Activated naive CD8-positive, alpha-beta T cell treated with anti-CD3 and anti-CD28 coated beads, Interleukin-2, amount 50 U/mL, for 24 hours (primary cell): ENCODE measurements at regions not wholly inside any gene's neighbourhood (a gene's known extent, or its start where the extent isn't known, plus 50 kb on each side); places are given as distances from the start of the nearest gene placed in this dataset.

Experiments
- ATAC-seq: fragments of 150-1000 bp; cut with Tn5 transposase; one replicate; pipeline ENCODE4 v1.10.0; 2021
- DNase-seq: peaks from one replicate; pipeline ENCODE4 v3.0.0; 2021
- H3K27ac Mint-ChIP-seq: one replicate; pipeline ENCODE4 v1.8.0; 2021; ENCODE audit warnings: mild to moderate bottlenecking, mixed read lengths
- H3K27me3 Mint-ChIP-seq: one replicate; pipeline ENCODE4 v1.8.0; 2021; ENCODE audit warnings: mixed read lengths
- H3K36me3 Mint-ChIP-seq: one replicate; pipeline ENCODE4 v1.8.0; 2021; ENCODE audit warnings: low read depth, mixed read lengths
- H3K4me1 Mint-ChIP-seq: one replicate; pipeline ENCODE4 v1.8.0; 2021; ENCODE audit warnings: mixed read lengths
- H3K4me3 Mint-ChIP-seq: one replicate; pipeline ENCODE4 v1.8.0; 2021; ENCODE audit warnings: mild to moderate bottlenecking, moderate library complexity, mixed read lengths
- H3K9me3 Mint-ChIP-seq: one replicate; pipeline ENCODE4 v1.8.0; 2021; ENCODE audit warnings: mixed read lengths

- no peaks in the 10 kb centered on the region for H3K9me3 Mint-ChIP-seq
- H3K27me3 Mint-ChIP-seq, result peaks cover 16% of the 10 kb centered on the region
- no peak overlapping the region for H3K4me3 Mint-ChIP-seq
- H3K27ac Mint-ChIP-seq, result no peak overlapping the region
- DNase-seq (no peak), ATAC-seq (no peak)
- no peaks in the 10 kb centered on the region for H3K36me3 Mint-ChIP-seq
- peaks cover 17% of the 10 kb centered on the region for H3K4me1 Mint-ChIP-seq
Measured at GRCh38 chr13:33633701-33634545, 184.0 kb upstream of the RFC3 start.

- ATAC-seq, result no peak
Measured at GRCh38 chr13:33634546-33634982, 183.4 kb upstream of the RFC3 start.

GRCh38 chr13:33636243-33636642 is 181.7 kb upstream of the RFC3 start:
- DNase-seq (no peak), ATAC-seq (no peak)
- Mint-ChIP-seq H3K27me3 (peaks cover 7% of the 10 kb centered on the region), H3K4me3 (no peak overlapping the region), H3K36me3 (no peaks in the 10 kb centered on the region), H3K9me3 (no peaks in the 10 kb centered on the region), H3K4me1 (peaks cover 41% of the 10 kb centered on the region), H3K27ac (no peak overlapping the region)

More at GRCh38 chr13:33634546-33634982, 183.4 kb upstream of the RFC3 start:
- H3K9me3 Mint-ChIP-seq, result no peaks in the 10 kb centered on the region
- H3K4me3 Mint-ChIP-seq, result no peak overlapping the region
- no peak overlapping the region for H3K27ac Mint-ChIP-seq
- peaks cover 16% of the 10 kb centered on the region for H3K27me3 Mint-ChIP-seq
- peaks cover 24% of the 10 kb centered on the region for H3K4me1 Mint-ChIP-seq
- no peak for DNase-seq
- no peaks in the 10 kb centered on the region for H3K36me3 Mint-ChIP-seq

- peaks cover 7% of the 10 kb centered on the region for H3K27me3 Mint-ChIP-seq
Measured at GRCh38 chr13:33636955-33637670, 180.8 kb upstream of the RFC3 start.

GRCh38 chr13:33637978-33638743 is 179.8 kb upstream of the RFC3 start:
- H3K4me3 Mint-ChIP-seq, result no peak overlapping the region
- H3K36me3 Mint-ChIP-seq, result no peaks in the 10 kb centered on the region
- H3K27me3 Mint-ChIP-seq, result peaks cover 6% of the 10 kb centered on the region
- H3K4me1 Mint-ChIP-seq, result peaks cover 42% of the 10 kb centered on the region
- H3K27ac Mint-ChIP-seq, result no peak overlapping the region
- DNase-seq, result no peak
- no peak for ATAC-seq
- no peaks in the 10 kb centered on the region for H3K9me3 Mint-ChIP-seq

More at GRCh38 chr13:33636955-33637670, 180.8 kb upstream of the RFC3 start:
- peak; percentile 38 for ATAC-seq
- Mint-ChIP-seq H3K4me1 (peaks cover 42% of the 10 kb centered on the region), H3K4me3 (no peak overlapping the region), H3K36me3 (no peaks in the 10 kb centered on the region), H3K27ac (peak overlapping the region; percentile 34), H3K9me3 (no peaks in the 10 kb centered on the region)
- DNase-seq, result no peak

GRCh38 chr13:33639158-33639557 is 178.8 kb upstream of the RFC3 start:
- Mint-ChIP-seq H3K9me3 (no peaks in the 10 kb centered on the region), H3K27ac (peak overlapping the region; percentile 44), H3K27me3 (peaks cover 5% of the 10 kb centered on the region), H3K4me1 (peaks cover 42% of the 10 kb centered on the region), H3K4me3 (no peak overlapping the region), H3K36me3 (no peaks in the 10 kb centered on the region)
- DNase-seq (no peak), ATAC-seq (no peak)

GRCh38 chr13:33639626-33640080 is 178.3 kb upstream of the RFC3 start:
- H3K36me3 Mint-ChIP-seq, result no peaks in the 10 kb centered on the region
- H3K4me3 Mint-ChIP-seq, result no peak overlapping the region
- H3K9me3 Mint-ChIP-seq, result no peaks in the 10 kb centered on the region
- H3K4me1 Mint-ChIP-seq, result peaks cover 47% of the 10 kb centered on the region
- DNase-seq (peak; percentile 33), ATAC-seq (peak; percentile 93)
- peak overlapping the region; percentile 44 for H3K27ac Mint-ChIP-seq
- peaks cover 2% of the 10 kb centered on the region for H3K27me3 Mint-ChIP-seq

- Mint-ChIP-seq H3K4me3 (no peak overlapping the region), H3K27me3 (no peaks in the 10 kb centered on the region), H3K9me3 (no peaks in the 10 kb centered on the region), H3K27ac (peak overlapping the region; percentile 44), H3K4me1 (peaks cover 58% of the 10 kb centered on the region), H3K36me3 (no peaks in the 10 kb centered on the region)
- ATAC-seq (no peak), DNase-seq (no peak)
Measured at GRCh38 chr13:33640832-33641231, 177.1 kb upstream of the RFC3 start.

- no peak for DNase-seq
- H3K4me3 Mint-ChIP-seq, result no peak overlapping the region
- H3K27me3 Mint-ChIP-seq, result no peaks in the 10 kb centered on the region
- H3K36me3 Mint-ChIP-seq, result no peaks in the 10 kb centered on the region
- peaks cover 54% of the 10 kb centered on the region for H3K4me1 Mint-ChIP-seq
- no peaks in the 10 kb centered on the region for H3K9me3 Mint-ChIP-seq
- no peak overlapping the region for H3K27ac Mint-ChIP-seq
- no peak for ATAC-seq
Measured at GRCh38 chr13:33642374-33643065, 175.4 kb upstream of the RFC3 start.

- Mint-ChIP-seq H3K27ac (peak overlapping the region; percentile 73), H3K4me1 (peaks cover 37% of the 10 kb centered on the region), H3K9me3 (no peaks in the 10 kb centered on the region), H3K27me3 (no peaks in the 10 kb centered on the region), H3K4me3 (no peak overlapping the region), H3K36me3 (no peaks in the 10 kb centered on the region)
- ATAC-seq (peak; percentile 78), DNase-seq (no peak)
Measured at GRCh38 chr13:33644581-33645543, 173.1 kb upstream of the RFC3 start.

GRCh38 chr13:33645591-33646554 is 172.1 kb upstream of the RFC3 start:
- Mint-ChIP-seq H3K4me1 (peaks cover 27% of the 10 kb centered on the region), H3K4me3 (no peak overlapping the region)
- no peak for DNase-seq

GRCh38 chr13:33649212-33649878 is 168.6 kb upstream of the RFC3 start:
- ATAC-seq (no peak), DNase-seq (no peak)
- Mint-ChIP-seq H3K27me3 (peaks cover 5% of the 10 kb centered on the region), H3K4me1 (peaks cover 20% of the 10 kb centered on the region), H3K4me3 (no peak overlapping the region), H3K9me3 (no peaks in the 10 kb centered on the region), H3K27ac (no peak overlapping the region), H3K36me3 (no peaks in the 10 kb centered on the region)

More at GRCh38 chr13:33645591-33646554, 172.1 kb upstream of the RFC3 start:
- H3K27ac Mint-ChIP-seq, result peak overlapping the region; percentile 73
- H3K9me3 Mint-ChIP-seq, result no peaks in the 10 kb centered on the region
- ATAC-seq, result peak; percentile 37
- H3K27me3 Mint-ChIP-seq, result no peaks in the 10 kb centered on the region
- H3K36me3 Mint-ChIP-seq, result no peaks in the 10 kb centered on the region
